Activated CD4-positive, CD25-positive, alpha-beta regulatory T cell treated with anti-CD3 and anti-CD28 coated beads, Interleukin-2, amount 50 U/mL, for 16 hours (primary cell): ENCODE measurements at regions not wholly inside any gene's neighbourhood (a gene's known extent, or its start where the extent isn't known, plus 50 kb on each side); places are given as distances from the start of the nearest gene placed in this dataset.
A peak's percentile ranks its signal among the peaks of the same experiment; 100 is the strongest.

Experiments
- DNase-seq: peaks from one replicate; pipeline ENCODE4 v3.0.0-alpha.2; 2020; ENCODE audit warnings: low read depth, low spot score

DNA sequence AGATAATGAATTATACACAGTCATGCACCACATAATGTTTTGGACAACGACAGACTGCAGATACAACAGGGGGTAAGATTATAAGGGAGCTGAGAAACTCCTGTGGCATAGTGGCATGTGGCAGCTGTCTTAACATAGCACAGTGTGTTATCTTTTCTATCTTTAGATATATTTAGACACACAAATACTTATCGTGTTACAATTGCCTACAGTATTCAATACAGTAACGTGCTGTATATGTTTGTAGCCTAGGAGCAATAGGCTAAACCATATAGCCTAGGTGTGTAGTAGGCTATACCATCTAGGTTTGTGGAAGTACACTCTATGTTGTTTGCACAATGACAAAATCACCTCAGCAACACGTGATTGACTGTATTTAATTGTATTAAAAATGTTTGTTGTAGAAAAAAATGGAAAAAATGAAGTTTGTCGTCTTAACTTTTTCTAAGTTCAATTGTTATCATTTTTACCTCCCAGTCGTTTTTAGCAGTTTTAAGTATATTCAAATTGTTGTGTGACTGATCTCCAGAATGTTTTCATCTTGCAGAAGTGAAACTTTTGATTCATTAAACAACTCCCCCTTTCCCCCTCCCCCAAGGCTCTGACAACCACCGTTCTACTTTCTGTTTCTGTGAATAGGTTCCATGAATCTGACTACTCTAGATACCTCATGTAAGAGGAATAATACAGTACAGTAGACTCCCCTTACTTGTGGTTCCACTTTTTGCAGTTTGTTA lies 351.0 kb upstream of the B3GALT2 start:
- DNase-seq = peak; percentile 47

DNA sequence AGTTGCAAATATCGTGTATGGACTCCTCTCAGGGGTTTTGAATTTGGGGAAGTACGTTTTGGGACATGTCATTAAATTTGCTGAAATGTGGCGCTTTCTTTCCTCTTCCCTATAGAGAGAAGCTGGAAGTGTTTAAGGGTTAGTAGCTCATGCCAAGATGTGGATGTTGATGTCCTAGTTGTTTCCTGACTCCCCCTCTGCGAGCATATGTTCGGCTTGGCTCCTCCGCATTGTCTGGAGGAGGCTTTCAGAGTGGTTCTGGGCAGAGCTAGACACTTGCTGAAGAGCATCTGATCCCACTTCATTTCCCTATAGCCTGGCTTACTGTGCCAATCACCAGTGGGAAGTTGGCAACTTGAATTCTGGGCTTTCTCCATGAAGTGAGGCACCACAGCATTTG lies 347.4 kb upstream of the B3GALT2 start:
- DNase-seq = no peak

DNA sequence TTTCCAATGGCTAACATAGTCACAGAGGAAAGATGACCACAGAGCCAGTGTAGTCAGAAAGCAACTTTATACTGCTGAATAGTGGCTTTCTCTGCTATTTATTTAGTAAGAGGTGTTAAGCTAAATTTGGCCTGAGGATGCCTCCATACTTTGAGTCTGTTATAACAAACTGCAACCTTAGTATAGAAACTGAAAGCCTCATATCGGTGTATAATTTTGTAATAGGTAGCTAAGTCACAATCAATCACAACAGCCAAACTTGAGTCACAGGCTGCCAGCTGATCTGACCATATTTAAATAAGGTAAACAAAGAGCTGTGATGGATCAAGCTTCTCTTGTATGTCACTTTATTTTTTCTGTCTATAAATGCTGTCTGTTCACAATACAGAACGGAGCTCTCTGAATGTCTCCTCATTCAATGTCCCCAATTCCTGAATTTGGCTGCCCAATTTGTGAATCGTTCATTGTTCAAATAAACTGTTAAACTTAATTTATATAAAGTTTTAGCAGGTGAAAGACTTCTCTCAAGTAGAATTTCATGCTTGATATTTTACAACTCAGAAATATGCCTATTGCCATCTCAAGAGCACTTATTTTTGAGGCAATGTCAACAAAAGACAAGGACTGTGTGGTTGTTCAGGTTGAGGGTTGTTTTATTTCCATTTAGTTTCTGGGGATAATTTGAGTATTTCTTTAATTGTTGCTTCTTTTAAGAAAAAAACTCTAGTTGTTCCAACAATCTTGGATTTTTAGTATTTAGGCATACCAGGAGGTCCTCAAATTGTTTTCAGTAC lies 339.7 kb upstream of the B3GALT2 start:
- DNase-seq = no peak

DNA sequence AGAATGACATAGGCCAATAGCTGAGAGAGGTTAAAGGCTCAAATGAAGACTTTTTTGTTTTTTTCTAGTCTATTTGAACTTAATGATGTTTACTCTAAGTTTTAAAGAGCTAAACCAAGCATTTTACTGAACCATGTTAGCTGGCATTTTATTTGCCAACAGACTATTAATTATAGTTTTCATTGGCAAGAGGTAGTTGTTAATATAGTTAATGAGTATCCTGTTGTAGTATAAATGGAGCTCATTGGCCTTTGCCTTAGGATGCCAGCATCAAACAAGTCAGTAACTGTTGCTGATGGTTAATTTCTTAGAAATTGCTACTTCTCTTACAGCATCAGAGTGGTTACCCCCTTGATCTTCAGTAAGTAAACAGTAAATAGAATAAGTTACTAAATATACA lies 339.0 kb upstream of the B3GALT2 start:
- no peak for DNase-seq

DNA sequence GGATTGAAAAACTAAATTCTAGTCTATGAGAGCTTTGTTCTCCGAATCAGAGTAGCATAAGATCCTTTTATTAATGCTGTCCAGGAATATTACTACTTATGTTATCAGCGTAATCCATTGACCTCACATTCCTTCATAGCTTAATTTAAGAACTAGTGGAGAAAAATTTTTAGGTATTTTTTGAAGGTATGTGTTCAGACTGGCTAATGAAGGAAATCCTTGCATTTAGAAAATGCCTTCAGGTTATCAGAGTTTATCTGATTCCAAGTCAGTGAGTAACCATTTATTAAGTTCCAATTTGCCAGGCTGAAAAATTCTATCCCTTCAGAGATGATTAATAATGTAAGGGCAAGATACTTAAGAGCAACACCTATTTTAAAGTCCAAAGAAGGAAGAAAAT lies 338.2 kb upstream of the B3GALT2 start:
- no peak for DNase-seq

DNA sequence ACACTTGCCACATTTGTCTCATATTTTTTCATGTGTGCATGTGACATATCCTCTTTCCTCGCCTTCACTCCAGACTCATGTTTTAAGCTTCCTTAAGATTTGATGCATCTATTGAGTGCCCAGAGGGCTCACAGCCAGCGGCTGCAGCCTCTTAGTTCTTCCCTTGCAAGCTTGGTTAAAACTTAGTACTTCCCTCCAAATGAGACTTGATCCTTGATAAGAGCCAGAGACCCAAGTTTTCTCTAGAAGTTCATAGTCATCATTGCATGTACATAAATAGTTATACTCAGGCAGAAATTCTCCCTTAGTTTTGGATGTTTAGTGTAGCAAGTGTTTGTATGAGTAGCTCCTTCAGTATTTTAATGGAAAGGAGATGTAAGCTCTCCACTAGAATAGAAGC lies 337.6 kb upstream of the B3GALT2 start:
- no peak for DNase-seq

DNA sequence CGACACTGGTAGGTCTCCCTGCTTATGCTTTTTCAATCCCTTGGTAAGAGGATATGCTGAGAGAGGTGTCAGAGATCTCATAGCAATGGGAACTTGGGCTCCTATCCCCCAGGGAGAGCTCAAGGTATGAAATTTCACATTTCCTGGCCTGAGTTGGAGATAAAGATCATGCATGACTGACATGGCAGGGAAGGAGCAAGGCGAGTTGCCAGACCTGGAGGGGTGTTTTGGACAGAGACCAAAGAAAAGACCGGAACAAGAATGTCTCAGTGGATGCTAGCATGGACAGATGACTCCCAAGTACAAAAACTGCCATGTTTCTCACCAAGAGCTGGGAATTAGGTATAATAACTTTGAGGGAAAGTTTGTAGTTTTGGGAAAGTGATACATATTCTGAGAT lies 334.1 kb upstream of the B3GALT2 start:
- DNase-seq = no peak

DNA sequence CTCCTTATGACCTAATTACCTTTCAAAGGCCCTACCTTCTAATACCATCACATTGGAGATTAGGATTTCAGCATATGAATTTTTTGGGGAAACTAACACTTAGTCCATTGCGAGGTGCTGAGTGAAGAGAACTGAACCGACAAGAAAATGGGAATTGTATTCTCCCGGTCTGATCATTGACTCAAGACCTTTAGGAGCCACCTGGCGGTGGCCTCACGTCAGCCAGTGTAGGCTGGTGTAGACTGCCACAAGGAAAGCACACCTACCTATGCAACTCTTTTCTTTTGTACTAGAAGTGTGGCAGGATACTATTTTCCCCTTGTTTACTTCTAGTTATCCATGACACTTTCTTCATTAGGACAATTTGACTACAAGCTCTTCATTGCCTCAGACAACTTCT lies 333.5 kb upstream of the B3GALT2 start:
- no peak for DNase-seq

DNA sequence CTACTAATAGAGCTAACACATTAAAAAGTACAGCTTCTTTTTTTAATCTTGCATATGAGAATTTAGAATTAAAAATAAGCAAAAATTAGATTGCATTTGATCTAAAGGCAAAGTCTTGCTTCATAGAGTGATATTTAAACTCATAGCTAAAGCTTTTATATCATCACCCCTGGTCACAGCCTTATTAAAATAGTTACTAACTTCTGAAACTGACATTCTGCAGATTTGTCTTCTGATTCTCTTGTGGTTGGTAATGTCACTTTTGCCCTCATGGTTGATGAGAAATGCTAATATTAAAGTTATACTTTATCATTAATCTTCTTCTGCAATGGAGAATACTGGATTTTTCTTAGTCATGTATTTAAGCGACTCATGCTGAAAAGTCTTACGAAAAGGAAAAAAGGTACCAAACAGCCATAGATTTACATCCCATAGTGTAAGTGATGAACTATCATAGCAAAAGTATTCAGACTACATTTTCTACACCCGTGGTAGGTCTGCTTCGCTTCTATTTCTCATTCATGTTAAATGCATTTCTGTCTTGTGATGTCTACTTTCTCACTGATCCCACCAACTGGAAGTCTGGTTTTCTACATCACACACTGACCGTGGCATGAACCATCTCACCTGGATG lies 330.5 kb upstream of the B3GALT2 start:
- no peak for DNase-seq

DNA sequence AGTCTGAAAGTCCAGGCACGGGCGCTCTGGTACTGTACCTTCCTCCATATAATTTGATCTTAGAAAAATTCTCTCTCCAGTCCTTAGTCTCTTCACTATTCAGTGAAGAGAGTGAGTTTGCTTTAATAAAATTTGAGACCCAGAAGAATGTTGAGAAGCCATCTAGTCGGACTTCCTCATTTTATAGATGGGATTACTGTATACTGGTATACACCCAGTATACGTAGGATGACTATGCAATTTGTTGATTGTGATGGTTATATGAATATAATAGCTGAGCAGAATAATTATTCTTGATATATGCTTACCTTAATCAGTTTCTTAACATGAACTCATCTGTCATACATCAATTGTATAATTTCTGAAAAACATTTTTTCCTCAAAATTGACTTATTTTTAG lies 328.0 kb upstream of the B3GALT2 start:
- DNase-seq = no peak

DNA sequence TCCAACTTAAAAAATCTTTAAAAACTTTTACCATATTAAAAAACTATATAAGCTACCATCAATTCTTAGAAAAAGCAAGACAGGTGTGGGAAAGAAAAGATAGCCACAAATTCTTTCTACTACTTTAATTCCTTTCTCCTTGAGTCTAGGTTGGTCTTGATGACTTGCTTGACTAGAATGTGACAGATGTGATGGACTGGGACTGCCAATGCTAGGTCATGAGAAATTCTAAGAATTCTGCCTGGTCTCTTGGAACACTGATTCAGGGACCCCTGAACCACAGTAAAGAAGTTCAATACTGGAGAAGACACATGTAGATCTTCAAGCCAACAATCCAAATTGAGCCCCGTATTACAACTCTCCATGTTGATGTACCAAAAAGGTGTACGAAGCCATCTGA lies 326.6 kb upstream of the B3GALT2 start:
- DNase-seq = no peak

DNA sequence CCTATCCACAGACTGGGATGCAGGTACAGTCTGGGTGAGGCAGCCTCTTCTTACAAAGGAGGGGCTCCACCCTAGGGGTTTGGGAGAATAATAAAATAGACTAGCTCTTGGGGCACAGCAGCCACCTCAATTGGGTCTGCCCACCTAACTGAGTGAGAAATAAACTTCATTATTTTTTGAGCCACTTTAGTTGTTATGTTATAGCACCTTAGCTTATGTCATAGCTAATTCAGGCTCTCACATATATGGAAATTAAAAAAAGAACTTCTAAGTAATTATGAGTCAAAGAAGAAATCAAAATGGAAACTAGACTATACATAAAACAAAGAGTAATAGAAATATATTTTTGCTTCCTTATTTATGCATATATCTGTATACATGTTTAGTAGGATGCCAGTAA lies 318.5 kb upstream of the B3GALT2 start:
- DNase-seq = no peak

DNA sequence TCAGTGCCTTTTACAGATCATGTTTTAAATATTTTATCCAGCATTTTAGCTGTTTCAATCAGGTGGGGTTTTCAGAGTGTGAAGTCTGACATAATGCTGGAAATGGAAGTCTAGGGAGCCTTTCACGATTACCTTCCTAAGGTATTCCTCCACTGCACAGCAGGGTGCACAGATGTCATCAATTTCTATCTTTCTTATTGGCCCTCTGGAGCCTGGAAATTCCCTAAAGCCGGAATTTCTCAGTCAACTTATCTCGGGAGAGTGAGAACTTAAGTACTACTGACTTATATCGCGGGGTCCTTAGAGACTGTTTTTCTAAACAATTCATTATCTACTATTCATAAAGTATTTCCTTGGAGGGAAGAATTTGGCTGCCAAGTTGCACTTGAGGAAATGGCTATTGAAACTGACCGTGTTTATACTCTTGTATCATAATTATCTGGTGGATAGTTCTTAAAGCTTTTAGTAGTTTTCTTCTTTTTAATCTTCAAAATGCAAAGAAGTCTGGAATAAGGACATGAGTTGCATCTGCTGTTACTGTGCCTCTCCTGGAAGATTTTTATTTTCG lies 311.8 kb upstream of the B3GALT2 start:
- DNase-seq = no peak

DNA sequence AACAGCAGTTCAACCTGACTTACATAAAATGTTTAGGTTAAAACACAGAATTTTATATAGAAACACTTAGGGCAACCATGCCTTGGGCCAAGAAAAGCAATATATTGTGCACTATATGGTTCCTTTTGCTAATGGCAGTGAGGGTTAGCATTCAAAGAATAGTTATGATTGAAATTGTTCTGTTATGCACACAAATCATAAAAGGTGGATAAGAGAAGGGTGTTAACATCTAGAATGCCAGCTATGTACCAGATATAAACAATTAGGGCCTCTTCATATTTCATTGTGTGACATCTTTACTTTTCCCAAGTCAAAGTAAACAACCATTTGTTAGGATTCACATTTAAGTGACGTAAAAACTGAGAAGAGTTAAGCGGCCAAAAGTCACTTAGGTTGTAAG lies 308.0 kb upstream of the B3GALT2 start:
- DNase-seq = no peak

DNA sequence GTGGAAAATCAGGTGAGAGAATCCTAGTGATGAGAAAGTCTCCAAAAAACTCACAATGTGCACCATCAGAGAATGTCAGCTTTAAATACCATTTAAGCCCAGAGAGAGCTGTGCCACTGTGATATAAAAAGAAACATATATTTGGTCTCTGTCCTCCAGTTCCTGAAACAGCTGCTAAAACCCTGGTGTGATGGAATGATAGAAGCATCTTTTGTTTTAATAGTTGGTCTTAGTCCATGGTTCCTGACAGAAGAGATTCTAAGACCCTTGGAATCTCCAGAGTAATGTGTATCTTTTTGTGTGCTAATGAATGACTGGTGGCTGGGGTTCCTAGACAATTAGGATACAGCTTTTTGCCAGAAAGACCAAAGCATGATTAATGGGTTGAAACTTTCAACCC lies 302.8 kb upstream of the B3GALT2 start:
- DNase-seq = no peak

DNA sequence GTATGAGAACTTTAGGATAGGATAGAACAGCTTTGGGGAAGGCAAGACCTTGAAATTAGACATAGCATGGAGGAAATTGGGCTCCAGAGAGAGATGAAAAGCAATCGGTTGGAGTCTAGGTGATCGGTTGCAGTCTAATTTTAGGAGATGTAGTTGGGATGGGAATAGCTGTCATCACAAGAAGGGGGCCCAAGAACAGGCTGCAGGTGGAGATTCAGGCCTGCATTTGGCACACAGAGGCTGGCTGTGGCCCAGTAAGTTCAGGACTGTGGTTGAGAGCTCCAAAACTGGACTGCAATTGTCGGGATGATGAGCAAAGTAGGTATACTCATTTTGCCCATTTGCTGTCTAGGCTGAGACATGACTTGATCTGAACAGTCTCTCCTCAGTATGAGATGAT lies 301.3 kb upstream of the B3GALT2 start:
- no peak for DNase-seq

DNA sequence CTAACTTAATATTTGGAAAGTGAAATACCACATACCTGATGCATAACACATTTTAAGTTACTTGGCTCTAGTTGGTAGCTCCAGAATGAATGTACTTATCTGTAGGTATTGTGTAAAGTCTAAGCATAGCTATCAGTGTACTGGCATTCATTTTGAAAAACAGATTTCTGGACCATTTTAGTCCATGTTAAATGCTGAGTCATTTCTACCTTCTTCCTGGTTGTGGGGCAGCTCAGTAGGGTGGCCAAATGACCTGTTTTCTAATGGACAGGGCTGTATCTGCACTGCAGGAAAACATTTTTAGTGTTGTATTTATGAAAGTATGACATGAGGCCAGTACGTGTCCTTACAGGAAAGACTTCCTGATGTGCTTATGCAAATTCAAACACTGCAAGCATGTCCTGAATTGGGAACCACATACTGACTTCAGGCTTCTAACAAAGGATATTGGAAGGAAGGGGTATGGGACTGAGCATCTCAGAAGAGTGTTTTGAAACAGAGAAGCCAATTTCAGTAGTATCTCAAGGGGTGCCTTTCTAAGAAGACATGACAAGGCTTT lies 300.3 kb upstream of the B3GALT2 start:
- DNase-seq = no peak

DNA sequence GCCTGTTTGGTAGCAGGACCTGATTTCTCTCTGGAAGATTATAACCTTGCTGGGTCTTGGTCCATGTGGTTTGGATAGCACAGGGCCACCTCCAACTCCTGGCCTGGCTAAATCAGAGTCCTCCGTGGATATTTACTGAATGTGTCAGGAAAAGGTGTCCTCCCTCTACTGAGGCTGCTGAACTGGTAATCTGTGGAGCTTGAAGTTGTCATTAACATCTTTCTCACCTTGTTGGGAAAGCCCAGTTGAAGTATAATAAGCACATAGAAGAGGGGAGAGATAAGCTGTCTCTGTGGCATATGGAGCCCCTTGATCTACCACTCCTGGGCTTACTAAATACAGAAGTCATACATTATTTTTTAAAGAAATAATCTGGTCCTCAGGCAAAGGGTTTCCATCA lies 294.3 kb upstream of the B3GALT2 start:
- DNase-seq = no peak

DNA sequence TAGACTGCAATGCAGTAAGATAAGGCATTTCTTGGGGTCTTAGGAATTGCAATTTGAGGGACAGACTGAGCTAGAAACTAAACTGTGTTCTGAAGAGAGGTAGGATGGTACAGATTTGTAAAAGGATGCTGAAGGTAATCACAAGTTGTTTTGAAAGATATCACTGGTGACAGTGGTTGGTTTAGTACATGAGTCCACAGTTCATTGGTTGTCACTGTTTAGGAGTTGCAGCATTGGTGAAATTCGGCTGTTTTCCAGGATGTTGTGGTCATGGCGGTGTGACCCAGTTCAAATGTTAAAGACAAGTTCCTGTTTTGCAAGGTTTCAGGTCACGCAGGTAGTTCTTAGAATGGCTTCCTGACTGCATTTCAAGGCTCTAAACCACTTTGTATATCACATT lies 292.8 kb upstream of the B3GALT2 start:
- DNase-seq = peak; percentile 49

DNA sequence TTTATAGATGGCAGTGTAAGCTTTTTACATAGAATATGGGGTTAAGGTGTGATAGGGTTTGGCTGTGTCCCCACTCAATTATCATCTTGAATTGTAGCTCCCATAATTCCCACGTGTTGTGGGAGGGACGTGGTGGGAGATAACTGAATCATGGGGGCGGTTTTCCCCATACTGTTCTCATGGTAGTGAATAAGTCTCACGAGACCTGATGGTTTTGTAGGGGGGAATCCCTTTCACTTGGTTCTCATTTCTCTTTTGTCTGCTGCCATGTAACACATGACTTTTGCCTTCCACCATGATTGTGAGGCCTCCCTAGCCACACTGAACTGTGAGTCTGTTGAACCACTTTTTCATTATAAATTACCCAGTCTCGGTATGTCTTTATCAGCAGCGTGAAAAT lies 290.3 kb upstream of the B3GALT2 start:
- no peak for DNase-seq

DNA sequence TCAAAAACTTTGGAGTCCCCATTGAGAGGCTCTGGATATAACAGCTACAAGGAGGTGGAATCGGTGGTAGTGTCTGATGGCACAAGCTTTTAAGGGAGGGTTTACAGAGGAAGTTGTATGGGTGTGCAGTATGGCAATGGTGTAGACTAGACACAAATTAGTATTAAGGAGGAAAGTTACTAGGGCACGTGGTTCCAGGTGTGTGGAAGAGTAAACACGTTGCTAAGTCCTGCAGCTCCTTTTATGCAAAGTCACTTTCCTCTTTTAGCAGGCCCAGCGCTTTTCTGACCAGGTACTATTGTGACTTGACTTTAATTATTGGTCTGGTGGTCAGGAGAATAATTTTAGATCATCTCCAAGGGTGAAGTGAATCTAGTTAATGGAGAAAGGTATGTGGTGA lies 287.5 kb upstream of the B3GALT2 start:
- no peak for DNase-seq

DNA sequence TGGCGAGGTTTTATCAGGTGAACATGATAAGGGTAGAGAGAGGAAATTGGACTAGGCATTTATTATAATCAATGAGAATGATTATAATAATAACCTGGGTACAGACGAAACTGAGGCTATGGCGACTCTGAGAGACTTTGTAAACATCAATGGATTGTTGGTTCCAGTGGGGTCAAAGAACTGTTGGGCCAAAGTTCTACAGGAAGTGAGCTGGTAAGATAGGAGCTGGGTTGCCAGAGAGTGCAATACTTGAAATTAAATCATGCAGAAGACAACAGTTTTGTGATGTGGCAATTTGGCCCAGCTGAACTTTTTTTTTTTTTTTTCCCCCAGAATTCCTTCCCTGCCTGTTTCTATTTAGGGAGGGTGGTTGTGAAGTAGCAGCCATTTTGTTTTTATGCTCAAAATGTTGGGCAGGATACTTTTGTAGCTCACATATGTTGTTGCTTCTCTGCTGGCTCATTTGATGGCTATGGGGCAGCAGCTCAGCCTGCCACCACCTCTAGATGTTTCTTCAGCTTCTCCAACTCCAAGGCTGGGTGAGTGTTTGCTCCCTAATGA lies 286.5 kb upstream of the B3GALT2 start:
- DNase-seq = no peak
